ENCODE measurements at regions not wholly inside any gene's neighbourhood (a gene's known extent, or its start where the extent isn't known, plus 50 kb on each side); places are given as distances from the start of the nearest gene placed in this dataset.

DNA sequence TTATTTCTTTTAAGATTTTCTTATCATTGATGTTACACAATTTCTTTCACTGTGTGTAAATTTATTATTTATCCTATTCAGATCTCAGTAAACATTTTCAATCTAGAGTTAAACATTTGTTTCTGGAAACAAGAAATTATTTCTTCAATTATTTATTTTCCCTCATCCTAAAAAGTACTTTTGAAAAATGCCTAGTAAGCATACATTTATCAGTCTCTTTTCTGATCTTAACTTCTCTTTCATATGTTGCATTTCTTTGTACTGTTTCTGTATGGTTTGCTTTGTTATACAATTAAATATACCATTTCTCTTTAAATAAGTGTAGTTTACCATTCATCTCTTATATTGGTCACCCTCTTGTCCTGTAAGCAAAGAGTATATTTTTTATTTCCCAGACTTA, 263.2 kb downstream of the C12orf50 start:
- ATAC-seq (ENCODE audit: poor library complexity) = no peak

DNA sequence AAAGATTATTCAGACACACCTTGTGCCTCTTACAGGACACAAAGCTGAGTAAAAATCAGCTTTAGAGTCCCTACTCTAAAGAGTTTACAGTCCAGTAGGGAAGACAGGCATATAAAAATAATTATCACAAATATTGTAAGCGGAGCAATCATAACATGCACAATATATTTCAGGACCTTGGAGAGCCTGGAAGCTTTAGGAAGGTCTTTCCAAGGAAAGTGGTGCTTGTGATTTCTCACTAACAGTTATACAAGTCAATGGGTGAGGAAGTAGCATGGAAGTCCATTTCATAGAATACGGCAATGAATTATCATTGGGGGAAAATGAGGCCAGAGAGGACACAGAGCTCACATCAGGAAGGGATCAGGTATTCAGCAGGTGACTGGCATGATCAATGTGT, 268.3 kb downstream of the C12orf50 start:
- Histone ChIP-seq H3K4me3 (ENCODE audit: low read length) (no peak overlapping the region), H3K36me3 (ENCODE audit: insufficient read depth, low read length) (no peaks in the 10 kb centered on the region), H3K4me1 (ENCODE audit: insufficient read depth, low read length) (no peaks in the 10 kb centered on the region), H3K27me3 (ENCODE audit: control insufficient read depth in 1 of 2, insufficient read depth in 2 of 2, low read length in 2 of 2) (no peaks in the 10 kb centered on the region), H3K9me3 (ENCODE audit: control insufficient read depth in 1 of 2, insufficient read depth in 1 of 2, low read length in 2 of 2) (peaks cover 0 to 5% of the 10 kb centered on the region in 2 experiments), H3K27ac (ENCODE audit: low read depth in 1 of 2, low read length in 2 of 2) (no peak overlapping the region)
- Mint-ChIP-seq H3K9me3 (no peaks in the 10 kb centered on the region), H3K27ac (no peak overlapping the region), H3K36me3 (ENCODE audit: low read depth) (no peaks in the 10 kb centered on the region), H3K27me3 (no peaks in the 10 kb centered on the region), H3K4me1 (ENCODE audit: low read depth) (no peaks in the 10 kb centered on the region), H3K4me3 (no peak overlapping the region)
- TF ChIP-seq, protein P1, sequence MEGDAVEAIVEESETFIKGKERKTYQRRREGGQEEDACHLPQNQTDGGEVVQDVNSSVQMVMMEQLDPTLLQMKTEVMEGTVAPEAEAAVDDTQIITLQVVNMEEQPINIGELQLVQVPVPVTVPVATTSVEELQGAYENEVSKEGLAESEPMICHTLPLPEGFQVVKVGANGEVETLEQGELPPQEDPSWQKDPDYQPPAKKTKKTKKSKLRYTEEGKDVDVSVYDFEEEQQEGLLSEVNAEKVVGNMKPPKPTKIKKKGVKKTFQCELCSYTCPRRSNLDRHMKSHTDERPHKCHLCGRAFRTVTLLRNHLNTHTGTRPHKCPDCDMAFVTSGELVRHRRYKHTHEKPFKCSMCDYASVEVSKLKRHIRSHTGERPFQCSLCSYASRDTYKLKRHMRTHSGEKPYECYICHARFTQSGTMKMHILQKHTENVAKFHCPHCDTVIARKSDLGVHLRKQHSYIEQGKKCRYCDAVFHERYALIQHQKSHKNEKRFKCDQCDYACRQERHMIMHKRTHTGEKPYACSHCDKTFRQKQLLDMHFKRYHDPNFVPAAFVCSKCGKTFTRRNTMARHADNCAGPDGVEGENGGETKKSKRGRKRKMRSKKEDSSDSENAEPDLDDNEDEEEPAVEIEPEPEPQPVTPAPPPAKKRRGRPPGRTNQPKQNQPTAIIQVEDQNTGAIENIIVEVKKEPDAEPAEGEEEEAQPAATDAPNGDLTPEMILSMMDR (IDR thresholded peaks at IDR 0.05) = no peak
- POLR2A ChIA-PET = no interaction called here
- DNase-seq = no peak
- intact Hi-C loops (cut with DNase I, micrococcal nuclease) = no loop called here
- no peak for ATAC-seq (ENCODE audit: poor library complexity)
- CTCF ChIA-PET = no interaction called here

More for the DNA sequence above, 263.2 kb downstream of the C12orf50 start:
- Mint-ChIP-seq H3K36me3 (ENCODE audit: low read depth) (no peaks in the 10 kb centered on the region), H3K27ac (no peak overlapping the region), H3K4me3 (no peak overlapping the region), H3K9me3 (peaks cover 3% of the 10 kb centered on the region), H3K27me3 (no peaks in the 10 kb centered on the region), H3K4me1 (ENCODE audit: low read depth) (no peaks in the 10 kb centered on the region)
- Histone ChIP-seq H3K27me3 (ENCODE audit: control insufficient read depth in 1 of 2, insufficient read depth in 2 of 2, low read length in 2 of 2) (no peaks in the 10 kb centered on the region), H3K36me3 (ENCODE audit: insufficient read depth, low read length) (no peaks in the 10 kb centered on the region), H3K27ac (ENCODE audit: low read depth in 1 of 2, low read length in 2 of 2) (no peak overlapping the region), H3K9me3 (ENCODE audit: control insufficient read depth in 1 of 2, insufficient read depth in 1 of 2, low read length in 2 of 2) (no peaks in the 10 kb centered on the region), H3K4me1 (ENCODE audit: insufficient read depth, low read length) (no peaks in the 10 kb centered on the region), H3K4me3 (ENCODE audit: low read length) (no peak overlapping the region)
- TF ChIP-seq, protein P1 (IDR thresholded peaks at IDR 0.05) = no peak
- CTCF ChIA-PET = no interaction called here
- DNase-seq = no peak
- POLR2A ChIA-PET = no interaction called here
- intact Hi-C loops (cut with DNase I, micrococcal nuclease) = no loop called here

DNA sequence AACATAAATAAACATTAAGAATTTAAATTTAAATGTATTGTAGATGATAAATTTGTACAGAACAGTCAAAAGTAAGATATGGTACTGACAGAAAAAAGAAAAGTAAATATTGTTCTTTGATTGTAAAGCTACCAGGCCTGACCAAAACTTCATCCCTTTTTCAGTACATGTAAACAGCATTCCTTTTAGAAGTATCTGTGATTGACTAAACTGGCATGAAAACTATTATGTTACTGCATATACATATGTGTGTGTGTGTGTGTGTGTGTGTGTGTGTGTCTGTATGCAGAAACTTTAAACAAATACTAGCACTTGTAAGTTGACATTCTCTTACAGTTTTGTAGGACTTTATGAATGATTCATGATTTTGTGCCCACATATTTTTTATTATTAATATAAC, 270.9 kb downstream of the C12orf50 start:
- CTCF ChIA-PET = no interaction called here
- no peak overlapping the region for H3K27ac ChIP-seq (ENCODE audit: low read depth in 1 of 2, low read length in 2 of 2)
- ATAC-seq (ENCODE audit: poor library complexity) (no peak), DNase-seq (no peak)
- intact Hi-C loops (cut with DNase I, micrococcal nuclease) = no loop called here
- POLR2A ChIA-PET = no interaction called here
- no peaks in the 10 kb centered on the region for H3K27me3 ChIP-seq (ENCODE audit: control insufficient read depth in 1 of 2, insufficient read depth in 2 of 2, low read length in 2 of 2)
- peaks cover 0 to 5% of the 10 kb centered on the region in 2 experiments for H3K9me3 ChIP-seq (ENCODE audit: control insufficient read depth in 1 of 2, insufficient read depth in 1 of 2, low read length in 2 of 2)
- H3K27ac Mint-ChIP-seq = no peak overlapping the region
- no peaks in the 10 kb centered on the region for H3K4me1 ChIP-seq (ENCODE audit: insufficient read depth, low read length)
- peaks cover 3% of the 10 kb centered on the region for H3K9me3 Mint-ChIP-seq
- no peaks in the 10 kb centered on the region for H3K36me3 Mint-ChIP-seq (ENCODE audit: low read depth)
- H3K4me3 Mint-ChIP-seq = no peak overlapping the region
- no peak overlapping the region for H3K4me3 ChIP-seq (ENCODE audit: low read length)
- H3K4me1 Mint-ChIP-seq (ENCODE audit: low read depth) = no peaks in the 10 kb centered on the region
- no peaks in the 10 kb centered on the region for H3K36me3 ChIP-seq (ENCODE audit: insufficient read depth, low read length)
- H3K27me3 Mint-ChIP-seq = no peaks in the 10 kb centered on the region
- TF ChIP-seq, protein P1 (IDR thresholded peaks at IDR 0.05) = no peak

Measured in CD4-positive, alpha-beta T cell (primary cell).